Aorta (tissue), 5 donors: ENCODE measurements at regions not wholly inside any gene's neighbourhood (a gene's known extent, or its start where the extent isn't known, plus 50 kb on each side); places are given as distances from the start of the nearest gene placed in this dataset.

Experiments
- ATAC-seq: fragments of 200-7000 bp; cut with Tn5 transposase; one replicate; pipeline ENCODE4 v1.9.1; 2022; ENCODE audit warnings: moderate library complexity; ENCODE audit not compliant: low FRiP score
- DNase-seq, 2 donors: peaks; one replicate each; pipeline ENCODE4 v3.0.0-alpha.2; 2020
- H3K27ac ChIP-seq, 2 donors: one replicate each; pipeline ENCODE4 v1.5.1; 2013; ENCODE audit warnings: low read length in 2 of 2, mild to moderate bottlenecking in 2 of 2, moderate library complexity in 2 of 2, control low read depth in 1 of 2, inconsistent platforms in 1 of 2, low read depth in 1 of 2
- H3K27me3 ChIP-seq, 2 donors: one replicate each; pipeline ENCODE4 v1.6.1; 2013; ENCODE audit warnings: control low read depth in 1 of 2, low read length in 1 of 2, mild to moderate bottlenecking in 1 of 2, moderate library complexity in 1 of 2; ENCODE audit not compliant: insufficient read depth in 2 of 2, control insufficient read depth in 1 of 2
- H3K36me3 ChIP-seq, 2 donors: one replicate each; pipeline ENCODE4 v1.6.1; 2013; ENCODE audit warnings: control low read depth in 1 of 2, low read length in 1 of 2, mild to moderate bottlenecking in 1 of 2; ENCODE audit not compliant: insufficient read depth in 2 of 2, control insufficient read depth in 1 of 2
- H3K4me1 ChIP-seq, 2 donors: one replicate each; pipeline ENCODE4 v1.6.1; 2013; ENCODE audit warnings: low read length in 2 of 2, control low read depth in 1 of 2, mild to moderate bottlenecking in 1 of 2, moderate library complexity in 1 of 2; ENCODE audit not compliant: insufficient read depth in 2 of 2, control insufficient read depth in 1 of 2
- H3K4me3 ChIP-seq, 2 donors: one replicate each; pipeline ENCODE4 v1.5.1; 2013; ENCODE audit warnings: low read length in 2 of 2, control low read depth in 1 of 2, mild to moderate bottlenecking in 1 of 2
- H3K9me3 ChIP-seq: one replicate; pipeline ENCODE4 v1.6.1; 2013; ENCODE audit warnings: mild to moderate bottlenecking, low read length; ENCODE audit not compliant: control insufficient read depth
- WGBS, 2 donors: extraction: QIAGEN DNeasy Blood & Tissue Kit; methylation state at CpG; one replicate each; pipeline ENCODE4 v1.1.7; 2013; 5-methylcytosine and 5-hydroxymethylcytosine counted together
- intact Hi-C, 2 donors: fragments of 100-400 bp; cut with DNase I; formaldehyde crosslinking; loops; one replicate each; pipeline versions ENCODE4 v1.14.2 to v1.15.0; 2022
- donor health status: healthy with polysubstance abuse.
- donor health status: Bipolar disorder and iron deficiency.
- donor health status: DM: no; HTN: no; CAD: no.
- donor health status: DM: no; HTN: no; CAD: no.
- donor health status: DM: yes; HTN: yes; CAD: no.

GRCh38 chr21:21662776-21663175, 664.6 kb downstream of the NCAM2 start:
- H3K4me1 ChIP-seq: no peaks in the 10 kb centered on the region
- no peak overlapping the region for H3K27ac ChIP-seq
- no peaks in the 10 kb centered on the region for H3K27me3 ChIP-seq
- ATAC-seq (no peak), DNase-seq (no peak)
- intact Hi-C loops: no loop called here
- H3K9me3 ChIP-seq: no peaks in the 10 kb centered on the region
- 35 to 55% methylated on average over 1 of the region's 1 CpG for WGBS, 2 donors
- H3K36me3 ChIP-seq: no peaks in the 10 kb centered on the region
- no peak overlapping the region for H3K4me3 ChIP-seq

- no peak overlapping the region for H3K27ac ChIP-seq
- H3K9me3 ChIP-seq: no peaks in the 10 kb centered on the region
- 31 to 42% methylated on average over 5 of the region's 5 CpGs for WGBS, 2 donors
- no peak overlapping the region for H3K4me3 ChIP-seq
- intact Hi-C loops: no loop called here
- no peak for DNase-seq
- H3K4me1 ChIP-seq: no peaks in the 10 kb centered on the region
- H3K27me3 ChIP-seq: no peaks in the 10 kb centered on the region
- no peaks in the 10 kb centered on the region for H3K36me3 ChIP-seq
- ATAC-seq: no peak
Observed at GRCh38 chr21:21664871-21665270, 666.7 kb downstream of the NCAM2 start.

GRCh38 chr21:21666689-21667088, 668.5 kb downstream of the NCAM2 start:
- Histone ChIP-seq H3K36me3 (no peaks in the 10 kb centered on the region), H3K9me3 (no peaks in the 10 kb centered on the region), H3K27me3 (no peaks in the 10 kb centered on the region), H3K4me3 (no peak overlapping the region), H3K27ac (no peak overlapping the region), H3K4me1 (no peaks in the 10 kb centered on the region)
- intact Hi-C loops: no loop called here
- DNase-seq (no peak), ATAC-seq (no peak)
- 64 to 71% methylated on average over 1 of the region's 1 CpG for WGBS, 2 donors

GRCh38 chr21:21668198-21668597, 670.0 kb downstream of the NCAM2 start:
- no peaks in the 10 kb centered on the region for H3K9me3 ChIP-seq
- ATAC-seq (no peak), DNase-seq (no peak)
- WGBS, 2 donors: 77 to 92% methylated on average over 1 of the region's 1 CpG
- H3K27ac ChIP-seq: no peak overlapping the region
- intact Hi-C loops: no loop called here
- H3K4me1 ChIP-seq: no peaks in the 10 kb centered on the region
- H3K36me3 ChIP-seq: no peaks in the 10 kb centered on the region
- H3K27me3 ChIP-seq: no peaks in the 10 kb centered on the region
- H3K4me3 ChIP-seq: no peak overlapping the region

GRCh38 chr21:21673959-21674358, 675.8 kb downstream of the NCAM2 start:
- Histone ChIP-seq H3K36me3 (no peaks in the 10 kb centered on the region), H3K4me3 (no peak overlapping the region), H3K27me3 (no peaks in the 10 kb centered on the region), H3K27ac (no peak overlapping the region), H3K4me1 (no peaks in the 10 kb centered on the region), H3K9me3 (no peaks in the 10 kb centered on the region)
- intact Hi-C loops: no loop called here
- DNase-seq (no peak), ATAC-seq (no peak)
- 53 to 56% methylated on average over 1 of the region's 1 CpG for WGBS, 2 donors

- WGBS, 2 donors: 65 to 68% methylated on average over 5 of the region's 5 CpGs
- no peak for ATAC-seq
Observed at GRCh38 chr21:21675601-21676000, 677.4 kb downstream of the NCAM2 start.

GRCh38 chr21:21682172-21682571, 684.0 kb downstream of the NCAM2 start:
- Histone ChIP-seq H3K4me3 (no peak overlapping the region), H3K9me3 (no peaks in the 10 kb centered on the region), H3K27me3 (no peaks in the 10 kb centered on the region), H3K27ac (no peak overlapping the region), H3K36me3 (no peaks in the 10 kb centered on the region), H3K4me1 (no peaks in the 10 kb centered on the region)
- DNase-seq (no peak), ATAC-seq (no peak)
- WGBS, 2 donors: 61 to 64% methylated on average over 2 of the region's 2 CpGs
- intact Hi-C loops: no loop called here

More at GRCh38 chr21:21675601-21676000, 677.4 kb downstream of the NCAM2 start:
- no peak for DNase-seq
- Histone ChIP-seq H3K36me3 (no peaks in the 10 kb centered on the region), H3K4me3 (no peak overlapping the region), H3K27me3 (no peaks in the 10 kb centered on the region), H3K4me1 (no peaks in the 10 kb centered on the region), H3K27ac (no peak overlapping the region), H3K9me3 (no peaks in the 10 kb centered on the region)
- intact Hi-C loops: no loop called here

GRCh38 chr21:21688889-21689288, 690.7 kb downstream of the NCAM2 start:
- DNase-seq (no peak), ATAC-seq (no peak)
- Histone ChIP-seq H3K4me3 (no peak overlapping the region), H3K27me3 (no peaks in the 10 kb centered on the region), H3K27ac (no peak overlapping the region), H3K9me3 (peaks cover 2% of the 10 kb centered on the region), H3K36me3 (no peaks in the 10 kb centered on the region), H3K4me1 (no peaks in the 10 kb centered on the region)
- WGBS, 2 donors: 47 to 53% methylated on average over 8 of the region's 8 CpGs
- intact Hi-C loops: no loop called here

GRCh38 chr21:21690068-21690665, 692.0 kb downstream of the NCAM2 start:
- H3K27me3 ChIP-seq: no peaks in the 10 kb centered on the region
- ATAC-seq: no peak
- no peak overlapping the region for H3K4me3 ChIP-seq
- no peaks in the 10 kb centered on the region for H3K36me3 ChIP-seq
- no peak overlapping the region for H3K27ac ChIP-seq
- peaks cover 2% of the 10 kb centered on the region for H3K9me3 ChIP-seq
- no peak for DNase-seq
- WGBS, 2 donors: 49 to 52% methylated on average over 3 of the region's 3 CpGs
- intact Hi-C loops: no loop called here
- H3K4me1 ChIP-seq: no peaks in the 10 kb centered on the region
